ENCODE measurements at regions not wholly inside any gene's neighbourhood (a gene's known extent, or its start where the extent isn't known, plus 50 kb on each side); places are given as distances from the start of the nearest gene placed in this dataset.

- no peak for TF ChIP-seq CTCF (IDR thresholded peaks at IDR 0.05; ENCODE audit: control insufficient read depth, insufficient read depth, low read depth, low read length, missing control alignments)
- no peak overlapping the region for H3K4me3 ChIP-seq (ENCODE audit: control insufficient read depth, low read depth, low read length)
- no peak for DNase-seq (ENCODE audit: low read depth)
These were observed 162.2 kb upstream of the FAM3C start for GRCh38 chr7:121558288-121558687.

- TF ChIP-seq CTCF (IDR thresholded peaks at IDR 0.05; ENCODE audit: control insufficient read depth, insufficient read depth, low read depth, low read length, missing control alignments), result no peak
- H3K4me3 ChIP-seq (ENCODE audit: control insufficient read depth, low read depth, low read length), result no peak overlapping the region
- DNase-seq (ENCODE audit: low read depth), result no peak
These were observed 161.2 kb upstream of the FAM3C start for GRCh38 chr7:121557034-121557892.

GRCh38 chr7:121555558-121555957 is 159.4 kb upstream of the FAM3C start:
- no peak for DNase-seq (ENCODE audit: low read depth)
- H3K4me3 ChIP-seq (ENCODE audit: control insufficient read depth, low read depth, low read length), result no peak overlapping the region
- TF ChIP-seq CTCF (IDR thresholded peaks at IDR 0.05; ENCODE audit: control insufficient read depth, insufficient read depth, low read depth, low read length, missing control alignments), result no peak

GRCh38 chr7:121547544-121548092 is 151.5 kb upstream of the FAM3C start:
- peak; percentile 43 for DNase-seq (ENCODE audit: low read depth)
- TF ChIP-seq CTCF (IDR thresholded peaks at IDR 0.05; ENCODE audit: control insufficient read depth, insufficient read depth, low read depth, low read length, missing control alignments), result peak; percentile 69
- H3K4me3 ChIP-seq (ENCODE audit: control insufficient read depth, low read depth, low read length), result no peak overlapping the region

- H3K4me3 ChIP-seq (ENCODE audit: control insufficient read depth, low read depth, low read length), result no peak overlapping the region
- no peak for DNase-seq (ENCODE audit: low read depth)
- TF ChIP-seq CTCF (IDR thresholded peaks at IDR 0.05; ENCODE audit: control insufficient read depth, insufficient read depth, low read depth, low read length, missing control alignments), result no peak
These were observed 150.8 kb upstream of the FAM3C start for GRCh38 chr7:121546632-121547543.

- no peak for DNase-seq (ENCODE audit: low read depth)
- no peak overlapping the region for H3K4me3 ChIP-seq (ENCODE audit: control insufficient read depth, low read depth, low read length)
- no peak for TF ChIP-seq CTCF (IDR thresholded peaks at IDR 0.05; ENCODE audit: control insufficient read depth, insufficient read depth, low read depth, low read length, missing control alignments)
These were observed 149.3 kb upstream of the FAM3C start for GRCh38 chr7:121545418-121545817.

All from AG09309 (cell line).